HepG2 (cell line): ENCODE measurements at regions not wholly inside any gene's neighbourhood (a gene's known extent, or its start where the extent isn't known, plus 50 kb on each side); places are given as distances from the start of the nearest gene placed in this dataset.

Experiments used
- SMARCC2 ChIP-seq: fragments of 450-650 bp; IDR thresholded peaks from 2 replicates; pipeline ENCODE4 v1.6.1; 2017; ENCODE audit warnings: antibody characterized with exemption, mild to moderate bottlenecking
- SRF ChIP-seq: IDR thresholded peaks from 2 replicates; pipeline ENCODE4 v1.6.1; 2011; ENCODE audit warnings: mild to moderate bottlenecking, low read depth, low read length, moderate library complexity
- ZBTB7A ChIP-seq: sonication (generic); formaldehyde crosslinking; IDR thresholded peaks from 2 replicates; pipeline ENCODE4 v1.8.0; 2022; ENCODE audit warnings: mild to moderate bottlenecking, missing genetic modification reagents
- TF ChIP-seq, protein P1 (sequence below): sonication (generic); formaldehyde crosslinking; conservative IDR thresholded peaks from 2 replicates; pipeline ENCODE4 v1.5.0; 2020; ENCODE audit warnings: missing genetic modification reagents
- TF ChIP-seq, protein P2 (sequence below), 2 experiments: IDR thresholded peaks; 2 replicates each; pipeline ENCODE4 v1.6.1; 2011 to 2012; ENCODE audit warnings: low read length in 2 of 2, borderline replicate concordance in 1 of 2, low read depth in 1 of 2, mild to moderate bottlenecking in 1 of 2, moderate library complexity in 1 of 2
- TF ChIP-seq, protein P3 (sequence below): IDR thresholded peaks from 2 replicates; pipeline ENCODE4 v1.6.1; 2012; ENCODE audit warnings: inconsistent platforms
- TF ChIP-seq, protein P4 (sequence below): sonication (generic); formaldehyde crosslinking; IDR thresholded peaks from 2 replicates; pipeline ENCODE4 v1.5.0; 2020; ENCODE audit warnings: mild to moderate bottlenecking, missing genetic modification reagents, moderate library complexity

DNA sequence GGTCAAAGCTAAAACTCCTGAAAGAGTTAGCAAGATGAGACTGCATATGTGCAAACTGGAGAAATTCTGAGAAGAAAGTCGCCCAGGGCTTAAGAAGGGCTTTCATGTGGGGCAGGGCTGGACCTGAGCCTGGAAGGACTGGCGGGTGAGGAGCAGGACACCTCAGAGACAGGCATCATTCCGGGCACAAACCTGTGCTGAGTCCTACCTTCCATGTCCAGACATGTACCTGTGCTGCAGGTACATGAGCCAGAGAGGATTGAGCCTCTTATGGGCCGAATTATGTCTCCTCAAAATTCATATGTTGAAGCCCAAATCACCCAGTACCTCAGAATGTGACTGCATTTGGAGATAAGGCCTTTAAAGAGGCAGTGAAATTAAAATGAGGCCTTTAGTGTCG, 171.0 kb downstream of the QRSL1 start:
- no peak for TF ChIP-seq SRF
- TF ChIP-seq, protein P1, sequence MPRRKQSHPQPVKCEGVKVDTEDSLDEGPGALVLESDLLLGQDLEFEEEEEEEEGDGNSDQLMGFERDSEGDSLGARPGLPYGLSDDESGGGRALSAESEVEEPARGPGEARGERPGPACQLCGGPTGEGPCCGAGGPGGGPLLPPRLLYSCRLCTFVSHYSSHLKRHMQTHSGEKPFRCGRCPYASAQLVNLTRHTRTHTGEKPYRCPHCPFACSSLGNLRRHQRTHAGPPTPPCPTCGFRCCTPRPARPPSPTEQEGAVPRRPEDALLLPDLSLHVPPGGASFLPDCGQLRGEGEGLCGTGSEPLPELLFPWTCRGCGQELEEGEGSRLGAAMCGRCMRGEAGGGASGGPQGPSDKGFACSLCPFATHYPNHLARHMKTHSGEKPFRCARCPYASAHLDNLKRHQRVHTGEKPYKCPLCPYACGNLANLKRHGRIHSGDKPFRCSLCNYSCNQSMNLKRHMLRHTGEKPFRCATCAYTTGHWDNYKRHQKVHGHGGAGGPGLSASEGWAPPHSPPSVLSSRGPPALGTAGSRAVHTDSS (CRISPR knock-in tag), result no peak
- no peak for TF ChIP-seq SMARCC2
- no peak for TF ChIP-seq ZBTB7A (CRISPR knock-in tag)
- TF ChIP-seq, protein P2, sequence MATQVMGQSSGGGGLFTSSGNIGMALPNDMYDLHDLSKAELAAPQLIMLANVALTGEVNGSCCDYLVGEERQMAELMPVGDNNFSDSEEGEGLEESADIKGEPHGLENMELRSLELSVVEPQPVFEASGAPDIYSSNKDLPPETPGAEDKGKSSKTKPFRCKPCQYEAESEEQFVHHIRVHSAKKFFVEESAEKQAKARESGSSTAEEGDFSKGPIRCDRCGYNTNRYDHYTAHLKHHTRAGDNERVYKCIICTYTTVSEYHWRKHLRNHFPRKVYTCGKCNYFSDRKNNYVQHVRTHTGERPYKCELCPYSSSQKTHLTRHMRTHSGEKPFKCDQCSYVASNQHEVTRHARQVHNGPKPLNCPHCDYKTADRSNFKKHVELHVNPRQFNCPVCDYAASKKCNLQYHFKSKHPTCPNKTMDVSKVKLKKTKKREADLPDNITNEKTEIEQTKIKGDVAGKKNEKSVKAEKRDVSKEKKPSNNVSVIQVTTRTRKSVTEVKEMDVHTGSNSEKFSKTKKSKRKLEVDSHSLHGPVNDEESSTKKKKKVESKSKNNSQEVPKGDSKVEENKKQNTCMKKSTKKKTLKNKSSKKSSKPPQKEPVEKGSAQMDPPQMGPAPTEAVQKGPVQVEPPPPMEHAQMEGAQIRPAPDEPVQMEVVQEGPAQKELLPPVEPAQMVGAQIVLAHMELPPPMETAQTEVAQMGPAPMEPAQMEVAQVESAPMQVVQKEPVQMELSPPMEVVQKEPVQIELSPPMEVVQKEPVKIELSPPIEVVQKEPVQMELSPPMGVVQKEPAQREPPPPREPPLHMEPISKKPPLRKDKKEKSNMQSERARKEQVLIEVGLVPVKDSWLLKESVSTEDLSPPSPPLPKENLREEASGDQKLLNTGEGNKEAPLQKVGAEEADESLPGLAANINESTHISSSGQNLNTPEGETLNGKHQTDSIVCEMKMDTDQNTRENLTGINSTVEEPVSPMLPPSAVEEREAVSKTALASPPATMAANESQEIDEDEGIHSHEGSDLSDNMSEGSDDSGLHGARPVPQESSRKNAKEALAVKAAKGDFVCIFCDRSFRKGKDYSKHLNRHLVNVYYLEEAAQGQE (IDR thresholded peaks at IDR 0.05; ENCODE audit: borderline replicate concordance in 1 of 2, low read depth in 1 of 2, low read length in 2 of 2), result no peak
- TF ChIP-seq, protein P3, sequence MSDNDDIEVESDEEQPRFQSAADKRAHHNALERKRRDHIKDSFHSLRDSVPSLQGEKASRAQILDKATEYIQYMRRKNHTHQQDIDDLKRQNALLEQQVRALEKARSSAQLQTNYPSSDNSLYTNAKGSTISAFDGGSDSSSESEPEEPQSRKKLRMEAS, result no peak
- TF ChIP-seq, protein P4, sequence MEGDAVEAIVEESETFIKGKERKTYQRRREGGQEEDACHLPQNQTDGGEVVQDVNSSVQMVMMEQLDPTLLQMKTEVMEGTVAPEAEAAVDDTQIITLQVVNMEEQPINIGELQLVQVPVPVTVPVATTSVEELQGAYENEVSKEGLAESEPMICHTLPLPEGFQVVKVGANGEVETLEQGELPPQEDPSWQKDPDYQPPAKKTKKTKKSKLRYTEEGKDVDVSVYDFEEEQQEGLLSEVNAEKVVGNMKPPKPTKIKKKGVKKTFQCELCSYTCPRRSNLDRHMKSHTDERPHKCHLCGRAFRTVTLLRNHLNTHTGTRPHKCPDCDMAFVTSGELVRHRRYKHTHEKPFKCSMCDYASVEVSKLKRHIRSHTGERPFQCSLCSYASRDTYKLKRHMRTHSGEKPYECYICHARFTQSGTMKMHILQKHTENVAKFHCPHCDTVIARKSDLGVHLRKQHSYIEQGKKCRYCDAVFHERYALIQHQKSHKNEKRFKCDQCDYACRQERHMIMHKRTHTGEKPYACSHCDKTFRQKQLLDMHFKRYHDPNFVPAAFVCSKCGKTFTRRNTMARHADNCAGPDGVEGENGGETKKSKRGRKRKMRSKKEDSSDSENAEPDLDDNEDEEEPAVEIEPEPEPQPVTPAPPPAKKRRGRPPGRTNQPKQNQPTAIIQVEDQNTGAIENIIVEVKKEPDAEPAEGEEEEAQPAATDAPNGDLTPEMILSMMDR (CRISPR knock-in tag), result no peak
